GM21619 (cell line): ENCODE measurements at regions not wholly inside any gene's neighbourhood (a gene's known extent, or its start where the extent isn't known, plus 50 kb on each side); places are given as distances from the start of the nearest gene placed in this dataset.

Source experiments
- ATAC-seq: cut with Tn5 transposase; IDR thresholded peaks from one replicate; pipeline ENCODE4 v1.9.1; 2021; ENCODE audit not compliant: unreplicated experiment

GRCh38 chr3:10759495-10759894 lies 56.5 kb upstream of the SLC6A11 start:
- ATAC-seq, result no peak

GRCh38 chr3:10760199-10760598 lies 55.8 kb upstream of the SLC6A11 start:
- ATAC-seq, result no peak

DNA sequence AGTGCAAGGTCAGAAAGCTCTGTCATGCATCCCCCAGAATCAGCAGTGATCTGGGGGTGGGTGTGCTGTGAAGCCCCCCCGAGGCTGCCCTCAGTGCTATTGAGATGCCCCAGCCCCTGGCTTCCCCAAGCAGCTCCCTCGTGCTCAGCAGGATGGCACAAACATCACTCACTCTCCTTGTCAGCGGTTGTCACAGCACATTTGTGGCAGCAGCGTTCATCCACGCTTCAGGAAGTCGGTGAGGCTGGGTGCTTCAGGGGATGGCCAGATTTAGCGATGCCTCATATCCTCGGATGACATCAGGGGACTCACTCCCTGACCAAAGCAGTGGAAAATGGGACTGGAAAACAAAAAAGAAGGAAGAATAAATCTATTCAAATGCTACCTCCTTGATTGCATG lies 54.4 kb upstream of the SLC6A11 start:
- no peak for ATAC-seq

- no peak for ATAC-seq
Measured at GRCh38 chr3:10762116-10762515, 53.9 kb upstream of the SLC6A11 start.

DNA sequence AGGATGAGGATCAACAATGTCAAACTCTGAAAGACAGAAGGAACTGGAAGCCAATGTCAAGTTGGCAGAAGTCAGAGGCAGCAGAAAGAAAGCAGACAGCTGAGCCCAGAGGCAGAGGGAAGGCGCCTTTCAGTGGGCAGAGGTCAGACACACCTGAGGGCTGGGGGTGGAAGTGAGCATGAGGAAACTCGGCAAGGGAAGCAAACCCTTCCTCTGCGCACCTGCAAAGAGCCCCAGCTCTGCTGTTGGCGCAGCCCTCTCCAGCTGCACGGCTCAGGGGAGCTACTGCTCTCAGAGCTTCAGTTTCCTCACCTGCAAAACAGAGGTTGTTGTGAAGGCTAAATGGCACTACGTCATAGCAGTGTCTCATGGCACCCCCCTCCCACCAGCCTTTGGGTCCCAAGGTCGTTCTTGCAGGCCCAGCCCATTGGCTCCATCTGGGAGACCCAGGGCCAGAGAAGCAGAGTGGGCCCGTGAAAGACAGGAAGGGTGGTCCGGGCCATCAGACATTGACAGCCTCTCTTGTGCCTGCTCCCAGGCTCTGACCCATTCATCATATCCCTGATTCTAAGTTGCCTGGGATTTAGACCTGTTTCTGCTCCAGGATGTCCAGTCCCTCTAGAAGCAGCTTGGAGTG lies 53.3 kb upstream of the SLC6A11 start:
- ATAC-seq, result no peak

GRCh38 chr3:10763248-10763620 lies 52.8 kb upstream of the SLC6A11 start:
- ATAC-seq, result no peak

GRCh38 chr3:10763817-10764258 lies 52.2 kb upstream of the SLC6A11 start:
- no peak for ATAC-seq

GRCh38 chr3:10764259-10765051 lies 51.6 kb upstream of the SLC6A11 start:
- no peak for ATAC-seq

GRCh38 chr3:10766049-10766705 lies 49.9 kb upstream of the SLC6A11 start:
- ATAC-seq, result no peak
